ENCODE measurements at regions not wholly inside any gene's neighbourhood (a gene's known extent, or its start where the extent isn't known, plus 50 kb on each side); places are given as distances from the start of the nearest gene placed in this dataset.
A peak's percentile ranks its signal among the peaks of the same experiment; 100 is the strongest.
"Not testable (repeated sequence)": the region's sequence is repeated elsewhere in the genome, so short reads cannot be mapped to it uniquely, and the experiment has no call there.

DNA sequence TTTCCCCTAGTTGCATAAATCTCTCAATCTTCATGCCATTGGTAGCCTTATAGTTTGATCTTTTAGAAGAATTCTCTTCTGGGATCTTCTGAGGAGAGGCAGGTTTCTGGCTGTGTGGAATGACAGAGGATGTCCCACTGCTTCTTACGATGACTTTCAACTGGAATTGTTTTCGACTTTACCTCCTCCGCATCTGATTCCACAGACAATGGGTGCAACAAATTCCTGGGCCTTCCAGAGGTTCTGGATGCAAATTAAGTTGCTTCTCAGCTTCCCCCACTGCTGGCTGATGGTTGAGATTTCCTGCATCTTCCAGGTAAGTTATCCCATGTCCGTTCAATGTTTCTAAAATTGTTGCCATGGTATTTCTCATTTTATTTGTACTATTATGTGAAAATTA lies 142.3 kb upstream of the TSC22D1 start:
- Histone ChIP-seq H3K4me3 (ENCODE audit: insufficient read depth, low read depth, low read length) (no peak overlapping the region), H3K27me3 (ENCODE audit: control insufficient read depth, insufficient read depth, low read length) (no peaks in the 10 kb centered on the region), H3K36me3 (replicated peaks; ENCODE audit: control insufficient read depth, insufficient read depth, low read length) (no peaks in the 10 kb centered on the region)
- DNase-seq, result peak; percentile 37

DNA sequence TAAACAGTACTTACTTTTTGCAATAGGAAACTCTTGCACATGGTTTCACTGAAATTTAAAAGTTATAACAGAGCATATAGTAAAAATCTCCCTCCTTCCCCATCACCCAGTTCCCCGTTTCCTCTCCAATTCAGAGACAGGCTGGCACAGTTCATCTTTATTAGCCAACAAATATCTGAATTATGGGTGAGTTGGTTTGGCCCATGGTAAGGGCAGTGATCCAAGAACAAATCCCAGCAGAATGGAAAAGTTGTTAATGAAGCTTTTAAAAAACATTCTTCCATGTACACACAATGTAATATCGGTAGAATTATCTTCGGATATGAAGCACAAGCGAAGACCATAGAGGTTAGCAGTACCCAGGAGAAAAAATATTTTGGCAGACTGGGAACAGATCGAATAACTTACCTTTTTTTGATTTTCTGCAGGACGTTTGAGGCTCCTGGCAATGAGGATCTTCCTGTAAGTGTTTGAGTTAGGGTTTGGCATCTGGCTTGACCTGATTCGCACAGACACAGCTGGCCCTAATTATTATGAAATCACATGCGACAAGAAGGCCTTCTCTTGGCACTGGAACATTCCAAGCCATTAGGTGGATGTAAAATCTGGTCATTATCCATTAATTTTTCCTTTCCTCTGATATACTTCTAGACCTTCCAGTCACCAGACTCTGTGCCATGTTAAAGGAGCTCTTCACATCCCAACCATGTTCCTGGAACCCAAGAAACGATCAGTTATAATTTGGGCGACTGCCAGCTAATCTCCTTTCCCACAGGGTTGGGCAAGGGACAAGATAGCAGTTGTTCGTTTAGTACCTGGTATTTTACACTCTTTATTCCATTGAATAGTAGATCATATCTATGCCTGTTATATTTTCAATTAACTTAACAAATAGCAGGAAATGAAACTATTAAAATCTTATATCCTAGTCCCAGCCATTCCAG lies 139.4 kb upstream of the TSC22D1 start:
- Histone ChIP-seq H3K36me3 (replicated peaks; ENCODE audit: control insufficient read depth, insufficient read depth, low read length) (no peaks in the 10 kb centered on the region), H3K4me3 (ENCODE audit: insufficient read depth, low read depth, low read length) (no peak overlapping the region), H3K27me3 (ENCODE audit: control insufficient read depth, insufficient read depth, low read length) (no peaks in the 10 kb centered on the region)
- no peak for DNase-seq

DNA sequence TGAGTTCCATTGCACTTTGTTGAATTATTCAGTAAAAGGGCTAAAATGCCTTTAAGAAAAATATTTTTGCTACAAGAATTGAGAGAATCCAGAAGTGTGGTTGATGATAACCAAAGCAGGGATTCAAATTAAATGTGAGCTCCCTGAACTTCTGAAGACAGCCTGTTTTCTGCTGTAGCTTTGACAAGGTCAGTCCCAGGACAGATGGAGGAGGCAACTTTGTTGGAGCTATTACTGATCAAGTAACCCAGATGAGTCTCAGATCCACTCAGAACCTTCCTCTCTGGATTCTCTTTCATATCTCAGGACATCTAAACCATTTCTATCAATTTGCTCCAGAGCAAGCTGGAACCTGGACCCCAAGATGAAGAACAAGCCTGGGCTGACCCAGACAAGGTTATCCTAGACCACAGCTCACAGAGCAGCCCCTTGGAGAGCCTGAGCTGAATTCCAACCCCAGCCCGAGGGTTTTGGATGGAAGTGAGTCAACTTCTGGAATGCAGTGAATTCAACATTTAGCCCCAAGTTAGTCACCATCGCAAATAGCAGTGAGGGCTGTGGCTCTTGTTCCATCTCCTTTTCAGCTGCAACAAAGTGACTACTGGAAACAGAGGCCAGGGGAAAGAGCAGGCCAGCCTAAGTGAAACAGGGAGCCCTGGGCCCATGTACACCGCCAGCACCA lies 137.8 kb upstream of the TSC22D1 start:
- DNase-seq, result no peak
- no peak overlapping the region for H3K4me3 ChIP-seq (ENCODE audit: insufficient read depth, low read depth, low read length)
- no peaks in the 10 kb centered on the region for H3K36me3 ChIP-seq (replicated peaks; ENCODE audit: control insufficient read depth, insufficient read depth, low read length)

DNA sequence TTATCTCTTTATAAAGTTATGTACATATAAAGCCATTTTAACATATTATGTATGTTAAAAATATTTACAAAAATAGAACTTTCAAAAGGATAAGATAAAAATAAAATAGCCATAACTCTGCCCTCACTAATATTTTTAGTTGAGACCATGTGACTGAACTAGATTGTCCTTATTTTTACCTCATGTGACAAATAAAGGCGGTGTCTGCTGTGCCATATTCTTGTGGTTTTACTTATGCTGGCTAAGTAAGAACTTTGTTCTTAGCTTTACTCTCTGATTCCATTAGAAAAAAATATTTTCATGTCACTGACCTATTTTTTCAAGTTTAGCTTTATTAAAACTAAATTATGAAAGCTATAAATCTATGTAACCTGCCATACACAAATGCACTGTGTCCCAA lies 135.6 kb upstream of the TSC22D1 start:
- H3K4me3 ChIP-seq (ENCODE audit: insufficient read depth, low read depth, low read length), result no peak overlapping the region
- H3K36me3 ChIP-seq (replicated peaks; ENCODE audit: control insufficient read depth, insufficient read depth, low read length), result no peaks in the 10 kb centered on the region
- DNase-seq, result no peak
- no peaks in the 10 kb centered on the region for H3K27me3 ChIP-seq (ENCODE audit: control insufficient read depth, insufficient read depth, low read length)

More for the DNA sequence above, 137.8 kb upstream of the TSC22D1 start:
- H3K27me3 ChIP-seq (ENCODE audit: control insufficient read depth, insufficient read depth, low read length), result no peaks in the 10 kb centered on the region

DNA sequence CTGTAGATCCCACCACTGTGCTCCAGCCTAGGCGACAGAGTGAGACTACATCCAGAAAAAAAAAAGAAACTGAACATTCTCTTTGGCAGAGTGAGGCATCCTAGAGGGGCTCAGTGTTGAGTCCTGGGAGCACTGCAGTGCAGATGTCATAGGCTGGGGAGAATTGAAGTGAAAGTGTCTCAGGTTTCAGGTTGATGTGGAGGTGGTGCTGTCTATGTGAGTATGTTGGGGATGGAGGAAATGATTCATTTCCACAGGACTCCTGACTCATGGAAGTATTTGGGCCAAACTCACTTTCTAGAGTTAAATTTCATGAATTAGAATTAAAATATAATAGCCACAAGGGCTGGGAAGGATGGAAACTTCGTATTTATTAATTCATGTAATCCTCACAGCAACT lies 134.4 kb upstream of the TSC22D1 start:
- DNase-seq, result no peak
- no peaks in the 10 kb centered on the region for H3K27me3 ChIP-seq (ENCODE audit: control insufficient read depth, insufficient read depth, low read length)
- no peaks in the 10 kb centered on the region for H3K36me3 ChIP-seq (replicated peaks; ENCODE audit: control insufficient read depth, insufficient read depth, low read length)
- H3K4me3 ChIP-seq (ENCODE audit: insufficient read depth, low read depth, low read length), result no peak overlapping the region

DNA sequence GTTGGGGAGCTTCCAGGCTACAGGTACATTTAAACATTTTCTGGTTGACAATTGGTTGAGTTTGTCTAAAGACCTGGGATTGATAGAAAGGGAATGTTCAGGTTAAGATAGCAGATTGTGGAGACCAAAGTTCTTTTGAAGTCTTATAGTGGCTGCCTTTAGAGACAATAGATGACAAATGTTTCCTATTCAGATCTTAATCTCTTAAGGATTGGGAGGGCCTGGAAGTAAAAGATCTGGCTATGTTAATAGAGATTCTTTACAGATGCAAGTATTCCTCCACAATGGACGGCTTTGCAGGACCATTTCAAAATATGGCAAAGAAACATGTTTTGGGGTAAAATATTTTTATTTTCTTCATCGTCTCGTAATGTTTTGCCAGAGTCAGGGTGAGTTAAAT lies 128.7 kb upstream of the TSC22D1 start:
- H3K4me3 ChIP-seq (ENCODE audit: insufficient read depth, low read depth, low read length); H3K27me3 ChIP-seq (ENCODE audit: control insufficient read depth, insufficient read depth, low read length); DNase-seq; H3K36me3 ChIP-seq (replicated peaks; ENCODE audit: control insufficient read depth, insufficient read depth, low read length): not testable (repeated sequence)

DNA sequence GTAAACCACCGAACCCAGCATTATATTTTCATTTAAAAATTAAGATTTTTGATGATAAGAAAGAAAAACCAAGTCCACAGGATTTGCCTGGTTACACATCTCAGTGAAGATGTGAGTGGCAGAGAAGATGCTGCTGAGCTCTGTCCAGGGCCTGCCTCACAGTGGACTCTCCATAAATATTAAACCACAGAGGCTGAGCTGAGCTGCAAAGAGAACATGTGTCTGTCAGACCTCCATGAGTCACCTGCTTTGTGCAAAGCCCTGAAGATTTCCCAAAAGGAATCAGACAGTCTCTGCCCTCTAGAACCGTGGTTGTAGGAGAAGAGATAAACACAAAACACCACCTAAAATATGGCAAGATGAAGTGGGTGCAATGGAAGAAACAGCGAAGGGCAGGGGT lies 127.2 kb upstream of the TSC22D1 start:
- DNase-seq, result no peak
- H3K36me3 ChIP-seq (replicated peaks; ENCODE audit: control insufficient read depth, insufficient read depth, low read length), result no peaks in the 10 kb centered on the region
- no peaks in the 10 kb centered on the region for H3K27me3 ChIP-seq (ENCODE audit: control insufficient read depth, insufficient read depth, low read length)
- H3K4me3 ChIP-seq (ENCODE audit: insufficient read depth, low read depth, low read length), result no peak overlapping the region

DNA sequence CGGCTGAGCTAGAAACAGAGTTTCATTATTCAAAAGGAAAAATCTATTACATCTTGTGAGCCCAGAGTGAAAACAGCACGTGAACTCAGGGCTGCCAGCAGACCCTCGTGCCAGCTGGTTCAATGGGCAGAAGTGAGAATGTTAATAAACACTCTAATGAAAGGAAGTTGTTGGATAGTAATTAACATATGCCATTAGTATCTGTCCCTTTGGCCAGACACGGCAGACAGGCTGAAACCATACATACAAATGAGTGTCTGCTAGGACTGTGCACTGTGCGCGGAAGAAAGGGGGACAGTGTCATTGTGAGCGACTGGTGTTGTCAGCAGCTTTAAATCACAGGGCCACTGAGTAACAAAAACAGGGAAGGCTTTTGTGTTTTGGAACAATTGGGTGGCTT lies 121.9 kb upstream of the TSC22D1 start:
- no peaks in the 10 kb centered on the region for H3K36me3 ChIP-seq (replicated peaks; ENCODE audit: control insufficient read depth, insufficient read depth, low read length)
- DNase-seq, result no peak
- no peak overlapping the region for H3K4me3 ChIP-seq (ENCODE audit: insufficient read depth, low read depth, low read length)
- H3K27me3 ChIP-seq (ENCODE audit: control insufficient read depth, insufficient read depth, low read length), result no peaks in the 10 kb centered on the region

DNA sequence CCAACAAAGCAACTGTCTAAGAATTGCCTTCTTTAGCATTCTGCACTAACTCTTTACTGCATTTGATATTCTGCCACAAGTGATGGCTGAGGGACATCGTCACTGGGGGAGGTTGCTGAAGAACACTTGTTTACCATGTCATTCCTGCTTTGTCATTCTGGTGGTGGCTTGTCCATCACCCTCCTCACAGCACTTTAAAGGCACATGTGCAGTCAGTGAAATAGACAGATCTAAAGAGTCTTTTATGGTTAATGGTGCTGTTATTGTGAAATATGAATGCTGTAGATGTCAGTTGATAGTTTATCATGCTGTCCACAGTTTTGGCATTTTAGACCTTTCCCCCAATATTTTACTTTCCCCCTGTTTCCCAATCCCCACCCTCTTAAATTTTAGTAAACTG lies 120.9 kb upstream of the TSC22D1 start:
- no peaks in the 10 kb centered on the region for H3K27me3 ChIP-seq (ENCODE audit: control insufficient read depth, insufficient read depth, low read length)
- H3K4me3 ChIP-seq (ENCODE audit: insufficient read depth, low read depth, low read length), result no peak overlapping the region
- no peak for DNase-seq
- H3K36me3 ChIP-seq (replicated peaks; ENCODE audit: control insufficient read depth, insufficient read depth, low read length), result no peaks in the 10 kb centered on the region

DNA sequence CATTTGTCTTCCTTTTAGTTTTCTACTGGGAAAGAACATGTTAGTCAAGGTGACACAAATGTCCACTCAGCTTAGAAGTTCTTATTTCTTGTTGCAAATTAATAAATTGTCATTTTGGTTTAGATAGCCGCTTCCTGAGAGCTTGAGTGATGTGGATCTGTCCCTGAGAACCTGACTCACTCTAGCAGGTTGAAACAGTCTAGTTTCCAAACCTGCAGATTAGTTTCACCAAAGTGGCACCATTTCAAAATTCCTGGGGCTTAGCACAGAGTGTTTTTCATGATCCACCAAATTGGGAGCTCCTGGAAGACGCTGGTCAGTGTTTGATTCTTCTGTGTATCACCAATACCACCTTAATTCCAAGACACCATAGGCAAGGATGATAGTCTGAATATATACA lies 119.4 kb upstream of the TSC22D1 start:
- Histone ChIP-seq H3K4me3 (ENCODE audit: insufficient read depth, low read depth, low read length) (no peak overlapping the region), H3K36me3 (replicated peaks; ENCODE audit: control insufficient read depth, insufficient read depth, low read length) (no peaks in the 10 kb centered on the region), H3K27me3 (ENCODE audit: control insufficient read depth, insufficient read depth, low read length) (no peaks in the 10 kb centered on the region)
- DNase-seq, result no peak

DNA sequence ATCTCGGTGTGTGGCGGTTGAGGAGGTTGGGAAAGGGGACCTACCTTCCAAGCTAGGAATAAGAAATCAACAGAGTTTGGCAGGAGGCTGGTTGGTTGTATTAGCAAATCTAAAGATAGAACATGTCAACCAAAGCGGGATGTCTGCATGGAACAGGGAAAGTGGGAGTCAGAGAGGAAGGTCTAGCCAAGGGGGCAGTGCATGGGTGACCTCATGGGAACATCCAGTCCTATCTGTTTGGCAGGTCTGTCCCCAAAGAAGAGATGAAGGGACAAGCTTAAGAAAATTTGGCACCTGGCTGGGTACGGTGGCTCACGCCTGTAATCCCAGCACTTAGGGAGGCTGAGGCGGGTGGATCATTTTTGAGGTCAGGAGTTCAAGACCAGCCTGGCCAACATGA lies 118.7 kb upstream of the TSC22D1 start:
- Histone ChIP-seq H3K36me3 (replicated peaks; ENCODE audit: control insufficient read depth, insufficient read depth, low read length) (no peaks in the 10 kb centered on the region), H3K4me3 (ENCODE audit: insufficient read depth, low read depth, low read length) (no peak overlapping the region), H3K27me3 (ENCODE audit: control insufficient read depth, insufficient read depth, low read length) (no peaks in the 10 kb centered on the region)
- DNase-seq, result no peak

DNA sequence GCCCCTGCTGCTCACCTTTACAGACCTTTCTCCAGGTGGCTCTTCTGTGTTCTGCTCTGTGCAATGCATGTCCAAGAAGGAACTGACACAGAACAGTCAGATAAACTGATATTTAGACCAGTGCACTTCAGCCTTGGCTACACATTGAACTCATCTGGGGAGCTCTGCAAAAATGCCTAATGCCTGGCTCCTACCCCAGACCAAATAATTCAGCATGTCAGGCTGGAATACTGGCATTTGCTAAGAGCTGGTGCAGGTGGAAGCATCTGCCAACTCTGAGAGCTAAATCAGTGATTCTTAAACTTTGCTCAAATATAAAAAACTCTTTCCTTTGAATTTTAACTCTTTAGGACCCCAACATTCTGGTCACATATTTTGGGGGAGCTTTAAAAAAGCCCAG lies 118.2 kb upstream of the TSC22D1 start:
- no peaks in the 10 kb centered on the region for H3K36me3 ChIP-seq (replicated peaks; ENCODE audit: control insufficient read depth, insufficient read depth, low read length)
- H3K27me3 ChIP-seq (ENCODE audit: control insufficient read depth, insufficient read depth, low read length), result no peaks in the 10 kb centered on the region
- H3K4me3 ChIP-seq (ENCODE audit: insufficient read depth, low read depth, low read length), result no peak overlapping the region
- DNase-seq, result no peak

DNA sequence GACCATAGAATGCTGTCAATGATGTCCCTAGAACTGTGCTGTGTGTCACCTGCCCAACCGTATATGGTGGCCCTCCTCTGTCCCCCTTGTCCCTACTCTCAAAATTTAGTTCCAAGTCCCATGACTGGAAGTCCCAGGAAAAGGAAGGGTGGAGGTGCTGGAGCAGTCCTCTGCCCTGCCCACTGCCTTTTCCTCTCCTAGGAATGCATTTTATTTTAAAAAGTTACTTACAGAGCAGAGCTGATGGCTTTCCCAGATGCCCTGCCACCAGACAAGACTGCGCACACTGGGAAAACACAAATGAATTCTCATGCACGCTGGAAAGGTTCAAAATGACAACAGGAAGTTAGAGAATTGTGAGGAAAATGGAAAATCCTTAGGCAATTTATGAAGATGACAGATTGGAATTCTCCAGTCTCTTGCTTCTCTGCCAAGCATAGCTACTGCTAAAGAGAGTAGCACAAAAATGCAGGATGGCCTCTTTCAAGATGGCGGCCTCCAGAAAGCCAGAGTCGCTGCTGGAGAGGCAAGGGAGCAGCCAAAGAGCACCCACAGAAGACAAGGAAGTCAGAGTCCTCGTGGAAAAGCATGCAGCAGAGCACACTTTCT lies 117.1 kb upstream of the TSC22D1 start:
- DNase-seq, result no peak
- Histone ChIP-seq H3K4me3 (ENCODE audit: insufficient read depth, low read depth, low read length) (no peak overlapping the region), H3K27me3 (ENCODE audit: control insufficient read depth, insufficient read depth, low read length) (no peaks in the 10 kb centered on the region), H3K36me3 (replicated peaks; ENCODE audit: control insufficient read depth, insufficient read depth, low read length) (no peaks in the 10 kb centered on the region)

DNA sequence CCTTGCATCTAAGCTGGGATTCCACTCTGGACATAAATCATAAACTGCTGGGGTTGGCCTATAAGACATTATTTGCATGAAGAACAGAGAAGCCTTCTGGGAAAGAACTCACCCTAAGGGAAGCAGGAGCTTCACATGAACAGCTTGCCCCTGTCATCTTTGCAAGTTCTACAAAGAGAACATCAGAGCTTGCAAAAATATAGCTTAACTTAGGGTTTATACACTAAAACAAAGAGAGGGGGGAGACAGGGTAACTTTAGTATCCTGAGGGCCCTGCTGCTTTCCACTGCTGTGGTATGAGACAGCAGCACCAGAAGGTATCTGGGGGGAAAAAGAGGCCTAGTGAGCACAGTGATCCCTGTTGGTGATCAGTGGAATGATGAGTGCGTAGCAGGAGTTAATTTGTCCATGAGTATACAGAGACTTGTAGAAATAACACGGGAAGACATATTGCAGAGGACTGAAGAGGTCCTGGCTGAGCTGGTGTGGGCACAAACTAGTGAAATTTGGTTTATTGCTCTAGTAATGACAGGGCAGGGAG lies 116.1 kb upstream of the TSC22D1 start:
- H3K36me3 ChIP-seq (replicated peaks; ENCODE audit: control insufficient read depth, insufficient read depth, low read length), result no peaks in the 10 kb centered on the region
- peak; percentile 19 for DNase-seq
- H3K4me3 ChIP-seq (ENCODE audit: insufficient read depth, low read depth, low read length), result no peak overlapping the region
- no peaks in the 10 kb centered on the region for H3K27me3 ChIP-seq (ENCODE audit: control insufficient read depth, insufficient read depth, low read length)

DNA sequence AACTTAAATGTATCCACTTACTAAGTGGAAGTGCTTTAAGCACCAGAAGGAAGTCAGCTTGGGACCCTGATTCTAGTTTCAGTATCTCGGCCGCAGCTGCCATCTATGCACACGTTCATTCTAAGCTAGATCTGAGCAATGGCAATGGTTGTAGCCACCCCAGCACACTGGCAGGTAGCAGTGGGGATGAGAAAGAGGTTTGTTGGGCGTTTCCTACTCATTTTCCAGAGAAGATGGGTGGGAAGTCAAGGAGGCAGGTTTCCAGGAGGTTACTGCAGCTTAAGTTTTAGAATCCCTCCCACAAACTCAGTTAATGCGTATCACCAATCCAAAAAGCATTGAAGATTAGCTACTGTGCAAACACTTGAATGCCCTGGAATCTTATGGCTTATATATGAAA lies 114.2 kb upstream of the TSC22D1 start:
- no peak overlapping the region for H3K4me3 ChIP-seq (ENCODE audit: insufficient read depth, low read depth, low read length)
- no peak for DNase-seq
- no peaks in the 10 kb centered on the region for H3K27me3 ChIP-seq (ENCODE audit: control insufficient read depth, insufficient read depth, low read length)
- no peaks in the 10 kb centered on the region for H3K36me3 ChIP-seq (replicated peaks; ENCODE audit: control insufficient read depth, insufficient read depth, low read length)
